ENCODE measurements at regions not wholly inside any gene's neighbourhood (a gene's known extent, or its start where the extent isn't known, plus 50 kb on each side); places are given as distances from the start of the nearest gene placed in this dataset.

- TF ChIP-seq TCF12 (IDR thresholded peaks at IDR 0.05) (no peak), EP300 (IDR thresholded peaks at IDR 0.05; ENCODE audit: borderline replicate concordance in 1 of 2, low read depth in 1 of 2, low read length in 1 of 2) (no peak), CTCF (IDR thresholded peaks at IDR 0.05) (no peak), GABPA (IDR thresholded peaks at IDR 0.05; ENCODE audit: low read depth) (no peak), REST (IDR thresholded peaks at IDR 0.05; ENCODE audit: low read depth, low read length) (no peak), YY1 (IDR thresholded peaks at IDR 0.05; ENCODE audit: low read depth) (no peak), RAD21 (IDR thresholded peaks at IDR 0.05; ENCODE audit: low read length) (no peak), CHD2 (IDR thresholded peaks at IDR 0.05; ENCODE audit: low read length, partially characterized antibody) (no peak), USF2 (IDR thresholded peaks at IDR 0.05; ENCODE audit: borderline replicate concordance, low read depth, low read length) (no peak), MAX (IDR thresholded peaks at IDR 0.05; ENCODE audit: low read depth) (no peak), RCOR1 (IDR thresholded peaks at IDR 0.05; ENCODE audit: low read length) (no peak), SMC3 (IDR thresholded peaks at IDR 0.05; ENCODE audit: low read depth, low read length) (no peak)
Measured at GRCh38 chr5:72572236-72572765, 65.1 kb upstream of the ZNF366 start.
